ENCODE measurements at regions not wholly inside any gene's neighbourhood (a gene's known extent, or its start where the extent isn't known, plus 50 kb on each side); places are given as distances from the start of the nearest gene placed in this dataset.
"Not testable (repeated sequence)": the region's sequence is repeated elsewhere in the genome, so short reads cannot be mapped to it uniquely, and the experiment has no call there.

- Histone ChIP-seq H3K4me1 (ENCODE audit: control insufficient read depth, low read length) (no peaks in the 10 kb centered on the region), H3K4me3 (ENCODE audit: low read length) (no peak overlapping the region), H3K27me3 (ENCODE audit: control insufficient read depth, low read length) (no peaks in the 10 kb centered on the region), H3K27ac (ENCODE audit: low read depth, low read length) (no peak overlapping the region), H3K79me2 (ENCODE audit: control insufficient read depth, low read length) (no peaks in the 10 kb centered on the region), H3K36me3 (ENCODE audit: control insufficient read depth, low read length) (no peaks in the 10 kb centered on the region), H3K9me2 (replicated peaks; ENCODE audit: control insufficient read depth, low read length) (no peaks in the 10 kb centered on the region), H4K20me1 (ENCODE audit: control insufficient read depth, insufficient read depth, low read depth, low read length) (no peaks in the 10 kb centered on the region), H3K9me3 (ENCODE audit: control insufficient read depth, insufficient read depth, low read length) (no peaks in the 10 kb centered on the region), H3F3A (ENCODE audit: control insufficient read depth, insufficient read depth) (no peaks in the 10 kb centered on the region), H3K4me2 (ENCODE audit: low read length) (no peak overlapping the region)
- TF ChIP-seq, protein P1, sequence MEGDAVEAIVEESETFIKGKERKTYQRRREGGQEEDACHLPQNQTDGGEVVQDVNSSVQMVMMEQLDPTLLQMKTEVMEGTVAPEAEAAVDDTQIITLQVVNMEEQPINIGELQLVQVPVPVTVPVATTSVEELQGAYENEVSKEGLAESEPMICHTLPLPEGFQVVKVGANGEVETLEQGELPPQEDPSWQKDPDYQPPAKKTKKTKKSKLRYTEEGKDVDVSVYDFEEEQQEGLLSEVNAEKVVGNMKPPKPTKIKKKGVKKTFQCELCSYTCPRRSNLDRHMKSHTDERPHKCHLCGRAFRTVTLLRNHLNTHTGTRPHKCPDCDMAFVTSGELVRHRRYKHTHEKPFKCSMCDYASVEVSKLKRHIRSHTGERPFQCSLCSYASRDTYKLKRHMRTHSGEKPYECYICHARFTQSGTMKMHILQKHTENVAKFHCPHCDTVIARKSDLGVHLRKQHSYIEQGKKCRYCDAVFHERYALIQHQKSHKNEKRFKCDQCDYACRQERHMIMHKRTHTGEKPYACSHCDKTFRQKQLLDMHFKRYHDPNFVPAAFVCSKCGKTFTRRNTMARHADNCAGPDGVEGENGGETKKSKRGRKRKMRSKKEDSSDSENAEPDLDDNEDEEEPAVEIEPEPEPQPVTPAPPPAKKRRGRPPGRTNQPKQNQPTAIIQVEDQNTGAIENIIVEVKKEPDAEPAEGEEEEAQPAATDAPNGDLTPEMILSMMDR (IDR thresholded peaks at IDR 0.05; ENCODE audit: low read depth, low read length, poor library complexity, severe bottlenecking): no peak
- TF ChIP-seq EZH2phosphoT487 (IDR thresholded peaks at IDR 0.05; ENCODE audit: borderline replicate concordance, low read length): no peak
Observed at GRCh38 chr16:76125871-76126270, 151.3 kb upstream of the CNTNAP4 start.

DNA sequence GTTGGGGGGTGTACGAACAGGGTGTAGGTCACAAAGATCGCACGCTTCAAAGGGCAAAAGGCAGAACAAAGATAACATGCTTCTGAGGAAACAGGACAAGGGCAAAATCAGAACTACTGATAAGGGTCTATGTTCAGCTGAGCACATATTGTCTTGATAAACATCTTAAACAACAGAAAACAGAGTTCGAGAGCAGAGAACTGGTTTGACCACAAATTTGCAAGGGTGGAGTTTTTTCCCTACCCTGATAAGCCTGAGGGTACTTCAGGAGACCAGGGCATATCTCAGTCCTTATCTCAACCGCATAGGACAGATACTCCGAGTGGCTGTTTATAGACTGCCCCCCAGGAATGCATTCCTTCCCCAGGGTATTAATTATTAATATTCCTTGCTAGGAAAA lies 139.1 kb upstream of the CNTNAP4 start:
- H3K4me3 ChIP-seq (ENCODE audit: low read length); H3K9me3 ChIP-seq (ENCODE audit: control insufficient read depth, insufficient read depth, low read length); H3K36me3 ChIP-seq (ENCODE audit: control insufficient read depth, low read length); H3K27me3 ChIP-seq (ENCODE audit: control insufficient read depth, low read length); H3K4me1 ChIP-seq (ENCODE audit: control insufficient read depth, low read length); H4K20me1 ChIP-seq (ENCODE audit: control insufficient read depth, insufficient read depth, low read depth, low read length); H3K9me2 ChIP-seq (replicated peaks; ENCODE audit: control insufficient read depth, low read length); H3K27ac ChIP-seq (ENCODE audit: low read depth, low read length); H3F3A ChIP-seq (ENCODE audit: control insufficient read depth, insufficient read depth); H3K79me2 ChIP-seq (ENCODE audit: control insufficient read depth, low read length); H3K4me2 ChIP-seq (ENCODE audit: low read length): not testable (repeated sequence)

DNA sequence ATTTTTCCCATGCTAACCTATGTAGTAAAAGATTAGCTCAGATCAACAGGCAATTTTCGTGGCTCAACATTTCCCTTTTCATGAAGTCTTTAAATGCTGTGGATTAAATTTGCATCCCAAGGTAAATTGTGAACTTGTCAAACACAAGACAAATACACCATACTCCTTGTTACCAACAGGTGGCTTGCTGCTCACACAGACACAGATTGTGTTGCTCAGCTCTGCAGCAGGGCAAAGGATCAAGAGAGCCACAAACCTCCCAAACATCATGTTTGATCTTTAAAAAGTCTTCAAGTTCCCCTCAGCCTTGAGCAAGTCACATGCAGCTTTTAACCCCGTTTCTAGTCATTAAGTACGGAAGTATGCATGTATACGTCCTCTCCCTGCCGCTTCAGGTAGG lies 119.6 kb upstream of the CNTNAP4 start:
- Histone ChIP-seq H3K27ac (ENCODE audit: low read depth, low read length) (no peak overlapping the region), H3K79me2 (ENCODE audit: control insufficient read depth, low read length) (no peaks in the 10 kb centered on the region), H3K27me3 (ENCODE audit: control insufficient read depth, low read length) (no peaks in the 10 kb centered on the region), H4K20me1 (ENCODE audit: control insufficient read depth, insufficient read depth, low read depth, low read length) (no peaks in the 10 kb centered on the region), H3K4me3 (ENCODE audit: low read length) (no peak overlapping the region), H3K4me2 (ENCODE audit: low read length) (no peak overlapping the region), H3K9me2 (replicated peaks; ENCODE audit: control insufficient read depth, low read length) (no peaks in the 10 kb centered on the region), H3F3A (ENCODE audit: control insufficient read depth, insufficient read depth) (no peaks in the 10 kb centered on the region), H3K4me1 (ENCODE audit: control insufficient read depth, low read length) (no peaks in the 10 kb centered on the region), H3K36me3 (ENCODE audit: control insufficient read depth, low read length) (no peaks in the 10 kb centered on the region), H3K9me3 (ENCODE audit: control insufficient read depth, insufficient read depth, low read length) (no peaks in the 10 kb centered on the region)
- TF ChIP-seq, protein P1 (IDR thresholded peaks at IDR 0.05; ENCODE audit: low read depth, low read length, poor library complexity, severe bottlenecking): no peak
- no peak for TF ChIP-seq EZH2phosphoT487 (IDR thresholded peaks at IDR 0.05; ENCODE audit: borderline replicate concordance, low read length)

GRCh38 chr16:76162046-76162445 lies 115.2 kb upstream of the CNTNAP4 start:
- H4K20me1 ChIP-seq (ENCODE audit: control insufficient read depth, insufficient read depth, low read depth, low read length): no peaks in the 10 kb centered on the region
- H3K4me3 ChIP-seq (ENCODE audit: low read length): no peak overlapping the region
- no peaks in the 10 kb centered on the region for H3K36me3 ChIP-seq (ENCODE audit: control insufficient read depth, low read length)
- H3K27me3 ChIP-seq (ENCODE audit: control insufficient read depth, low read length): no peaks in the 10 kb centered on the region
- no peaks in the 10 kb centered on the region for H3K9me2 ChIP-seq (replicated peaks; ENCODE audit: control insufficient read depth, low read length)
- H3K4me1 ChIP-seq (ENCODE audit: control insufficient read depth, low read length): no peaks in the 10 kb centered on the region
- no peak overlapping the region for H3K4me2 ChIP-seq (ENCODE audit: low read length)
- H3K9me3 ChIP-seq (ENCODE audit: control insufficient read depth, insufficient read depth, low read length): no peaks in the 10 kb centered on the region
- TF ChIP-seq, protein P1 (IDR thresholded peaks at IDR 0.05; ENCODE audit: low read depth, low read length, poor library complexity, severe bottlenecking): no peak
- TF ChIP-seq EZH2phosphoT487 (IDR thresholded peaks at IDR 0.05; ENCODE audit: borderline replicate concordance, low read length): no peak
- H3K79me2 ChIP-seq (ENCODE audit: control insufficient read depth, low read length): no peaks in the 10 kb centered on the region
- no peaks in the 10 kb centered on the region for H3F3A ChIP-seq (ENCODE audit: control insufficient read depth, insufficient read depth)
- H3K27ac ChIP-seq (ENCODE audit: low read depth, low read length): no peak overlapping the region
